ENCODE measurements at regions not wholly inside any gene's neighbourhood (a gene's known extent, or its start where the extent isn't known, plus 50 kb on each side); places are given as distances from the start of the nearest gene placed in this dataset.

DNA sequence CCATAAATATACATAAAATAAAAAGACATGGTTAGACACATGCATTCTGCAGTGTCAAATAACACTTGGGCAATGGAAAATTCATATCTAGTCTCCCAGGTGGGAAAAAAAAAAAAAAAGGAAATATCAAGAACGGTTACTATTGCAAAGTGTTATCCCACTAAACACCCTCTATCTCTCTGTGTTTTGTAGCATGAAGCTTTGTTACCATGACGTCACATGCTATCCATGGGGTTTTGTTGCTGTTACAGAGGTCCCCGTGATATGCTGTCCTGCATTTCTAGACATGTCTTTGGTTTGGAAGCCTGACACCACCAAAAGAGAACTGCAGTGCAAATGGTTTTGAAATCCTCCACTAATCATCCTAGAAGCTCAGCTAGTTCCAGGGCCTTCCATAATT, 50.7 kb upstream of the TLR3 start:
- TF ChIP-seq, protein P1, sequence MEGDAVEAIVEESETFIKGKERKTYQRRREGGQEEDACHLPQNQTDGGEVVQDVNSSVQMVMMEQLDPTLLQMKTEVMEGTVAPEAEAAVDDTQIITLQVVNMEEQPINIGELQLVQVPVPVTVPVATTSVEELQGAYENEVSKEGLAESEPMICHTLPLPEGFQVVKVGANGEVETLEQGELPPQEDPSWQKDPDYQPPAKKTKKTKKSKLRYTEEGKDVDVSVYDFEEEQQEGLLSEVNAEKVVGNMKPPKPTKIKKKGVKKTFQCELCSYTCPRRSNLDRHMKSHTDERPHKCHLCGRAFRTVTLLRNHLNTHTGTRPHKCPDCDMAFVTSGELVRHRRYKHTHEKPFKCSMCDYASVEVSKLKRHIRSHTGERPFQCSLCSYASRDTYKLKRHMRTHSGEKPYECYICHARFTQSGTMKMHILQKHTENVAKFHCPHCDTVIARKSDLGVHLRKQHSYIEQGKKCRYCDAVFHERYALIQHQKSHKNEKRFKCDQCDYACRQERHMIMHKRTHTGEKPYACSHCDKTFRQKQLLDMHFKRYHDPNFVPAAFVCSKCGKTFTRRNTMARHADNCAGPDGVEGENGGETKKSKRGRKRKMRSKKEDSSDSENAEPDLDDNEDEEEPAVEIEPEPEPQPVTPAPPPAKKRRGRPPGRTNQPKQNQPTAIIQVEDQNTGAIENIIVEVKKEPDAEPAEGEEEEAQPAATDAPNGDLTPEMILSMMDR (IDR thresholded peaks at IDR 0.05; ENCODE audit: extremely low read depth, missing control alignments), result no peak
- no peak for DNase-seq (ENCODE audit: low spot score)

DNA sequence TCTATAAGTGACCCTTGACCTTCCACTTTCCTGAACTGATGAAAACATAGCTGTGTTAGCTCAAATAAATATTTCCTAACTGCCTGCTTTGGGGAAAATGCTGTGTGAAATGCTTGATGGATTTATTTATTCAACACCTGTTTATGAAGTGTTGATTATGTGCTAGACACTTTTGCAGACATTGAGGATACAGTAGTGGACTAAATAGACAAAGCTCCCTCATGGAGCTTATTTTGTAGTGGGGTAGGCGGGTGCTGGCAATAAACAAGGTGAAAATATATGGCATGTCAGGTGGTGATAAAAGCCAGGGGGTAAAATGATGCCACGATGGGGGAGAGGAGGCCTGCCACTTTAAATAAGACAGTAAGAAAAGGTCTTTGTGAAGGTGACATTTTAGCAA, 50.2 kb upstream of the TLR3 start:
- no peak for DNase-seq (ENCODE audit: low spot score)

More for the DNA sequence above, 50.2 kb upstream of the TLR3 start:
- TF ChIP-seq, protein P1 (IDR thresholded peaks at IDR 0.05; ENCODE audit: extremely low read depth, missing control alignments), result no peak

Data from GM20000 (cell line).